Choroid plexus epithelial cell (primary cell): ENCODE measurements at regions not wholly inside any gene's neighbourhood (a gene's known extent, or its start where the extent isn't known, plus 50 kb on each side); places are given as distances from the start of the nearest gene placed in this dataset.
A peak's percentile ranks its signal among the peaks of the same experiment; 100 is the strongest.

Experiments
- DNase-seq: peaks from one replicate; pipeline ENCODE4 v3.0.0-alpha.2; 2010; ENCODE audit warnings: low read depth
- H3K4me3 ChIP-seq: 2 replicates; pipeline ENCODE4 v1.5.1; 2011; ENCODE audit warnings: low read depth, mild to moderate bottlenecking, control low read depth, low read length, moderate library complexity
- CTCF ChIP-seq: conservative IDR thresholded peaks from 2 replicates; pipeline ENCODE4 v1.5.1; 2011; ENCODE audit warnings: low read depth, mild to moderate bottlenecking, control low read depth, inconsistent platforms, low read length, moderate library complexity

DNA sequence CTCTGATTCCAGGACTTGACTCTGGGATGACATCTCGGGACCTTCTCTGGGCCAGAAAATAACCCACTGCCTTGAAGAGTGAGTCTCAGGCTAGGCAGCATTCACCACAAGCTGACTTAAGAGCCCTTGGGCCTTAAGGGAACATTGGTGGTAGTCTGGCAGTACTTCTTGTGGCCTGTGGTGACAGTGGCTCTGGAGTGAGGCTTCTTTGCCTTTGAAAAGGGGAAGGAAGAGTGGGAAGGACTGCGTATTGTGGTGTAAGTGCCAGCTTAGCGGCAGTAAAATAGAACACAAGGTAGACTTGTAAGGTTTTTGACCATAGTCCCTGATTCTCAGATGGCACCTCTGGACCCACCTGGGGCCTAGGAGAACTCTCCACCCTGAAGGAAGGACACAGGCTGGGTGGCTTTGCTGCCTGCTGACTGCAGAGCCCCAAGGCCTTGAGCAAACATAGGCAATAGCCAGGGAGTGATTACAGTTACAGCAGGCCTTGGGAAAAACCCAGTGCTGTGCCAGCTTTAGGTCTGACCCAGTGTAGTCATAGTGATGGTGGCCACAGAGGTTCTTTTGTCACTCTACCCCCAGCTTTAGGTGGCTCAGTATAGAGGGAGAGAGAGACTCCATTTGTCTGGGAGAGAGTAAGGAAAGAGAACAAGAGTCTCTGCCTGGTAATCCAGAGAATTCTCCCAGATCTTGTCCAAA, 483.9 kb downstream of the SH2D4B start:
- no peak overlapping the region for H3K4me3 ChIP-seq
- no peak for TF ChIP-seq CTCF
- no peak for DNase-seq

DNA sequence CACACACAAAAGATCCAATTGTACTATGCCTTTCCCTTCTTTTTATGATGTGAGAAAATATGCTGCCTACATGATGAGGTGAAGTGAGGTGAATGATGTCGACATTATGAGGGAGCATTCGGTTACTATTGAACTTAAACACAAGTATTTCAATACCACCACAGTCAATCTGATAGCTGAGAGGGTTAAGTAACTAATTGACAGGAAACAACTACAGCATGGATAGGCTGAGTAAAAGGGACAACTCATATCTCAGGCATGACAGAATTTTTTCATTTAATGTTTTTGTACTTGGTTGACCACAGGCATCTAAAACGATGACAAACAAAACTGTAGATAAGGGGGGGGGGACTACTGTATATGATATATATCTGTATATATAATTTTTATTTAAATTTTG, 488.9 kb downstream of the SH2D4B start:
- no peak overlapping the region for H3K4me3 ChIP-seq
- peak; percentile 1 for DNase-seq
- TF ChIP-seq CTCF, result no peak

DNA sequence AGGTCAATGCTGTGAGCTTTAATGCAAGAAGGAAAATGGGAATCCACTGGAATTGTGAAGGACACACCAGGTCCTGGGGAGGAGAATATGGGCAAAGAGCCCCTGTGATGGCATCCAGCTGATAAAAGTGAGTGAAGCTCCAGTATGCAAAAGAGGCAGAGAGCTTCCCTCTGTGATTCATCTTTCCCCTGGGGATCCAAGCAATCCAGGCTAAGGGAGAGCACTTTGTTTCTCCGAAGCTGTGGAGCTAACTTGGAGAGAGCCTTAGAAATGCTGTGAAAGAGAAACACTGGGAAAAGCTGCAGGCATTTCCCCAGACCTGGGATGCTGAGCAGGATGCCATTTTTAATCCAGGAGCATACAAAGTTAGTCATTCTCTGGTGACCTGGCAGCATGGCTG, 489.5 kb downstream of the SH2D4B start:
- H3K4me3 ChIP-seq, result no peak overlapping the region
- DNase-seq, result no peak
- no peak for TF ChIP-seq CTCF

GRCh38 chr10:81027706-81028105, 490.0 kb downstream of the SH2D4B start:
- TF ChIP-seq CTCF, result no peak
- no peak for DNase-seq
- no peak overlapping the region for H3K4me3 ChIP-seq

- no peak overlapping the region for H3K4me3 ChIP-seq
- TF ChIP-seq CTCF, result no peak
- DNase-seq, result no peak
Observed at GRCh38 chr10:81031774-81032173, 494.1 kb downstream of the SH2D4B start.

- TF ChIP-seq CTCF, result no peak
- no peak overlapping the region for H3K4me3 ChIP-seq
- DNase-seq, result no peak
Observed at GRCh38 chr10:81034383-81034782, 496.7 kb downstream of the SH2D4B start.

- DNase-seq, result no peak
- TF ChIP-seq CTCF, result no peak
- H3K4me3 ChIP-seq, result no peak overlapping the region
Observed at GRCh38 chr10:81036257-81036656, 498.6 kb downstream of the SH2D4B start.
